Endothelial cell of umbilical vein (primary cell): ENCODE measurements at regions not wholly inside any gene's neighbourhood (a gene's known extent, or its start where the extent isn't known, plus 50 kb on each side); places are given as distances from the start of the nearest gene placed in this dataset.

Experiments used
- CTCF ChIP-seq, 2 donors: IDR thresholded peaks; 1 replicate in 1 of 2; 2 replicates in 1 of 2; pipeline ENCODE4 v1.5.1; 2011; ENCODE audit warnings: low read length in 2 of 2, mild to moderate bottlenecking in 2 of 2, moderate library complexity in 2 of 2, control low read depth in 1 of 2, inconsistent platforms in 1 of 2, low read depth in 1 of 2; ENCODE audit not compliant: insufficient read depth in 1 of 2; ENCODE audit errors: extremely low read depth in 1 of 2
- EZH2 ChIP-seq: IDR thresholded peaks from 2 replicates; pipeline ENCODE4 v1.6.1; 2012; ENCODE audit warnings: borderline replicate concordance, low read depth, mild to moderate bottlenecking, moderate library complexity, low read length, inconsistent platforms; ENCODE audit not compliant: severe bottlenecking
- FOS ChIP-seq: IDR thresholded peaks from 2 replicates; pipeline ENCODE4 v1.6.1; 2011; ENCODE audit warnings: mild to moderate bottlenecking, low read length, moderate library complexity, borderline replicate concordance; ENCODE audit not compliant: insufficient read depth
- JUN ChIP-seq: IDR thresholded peaks from 2 replicates; pipeline ENCODE4 v1.6.1; 2011; ENCODE audit warnings: borderline replicate concordance, low read depth; ENCODE audit not compliant: insufficient read length, insufficient read depth
- MYC ChIP-seq: IDR thresholded peaks from one replicate; pipeline ENCODE4 v1.6.1; 2011; ENCODE audit warnings: mild to moderate bottlenecking, low read depth, low read length
- POLR2A ChIP-seq: IDR thresholded peaks from 2 replicates; pipeline ENCODE4 v1.6.1; 2012; ENCODE audit warnings: low read depth, mild to moderate bottlenecking, control low read depth, low read length
- POLR2AphosphoS5 ChIP-seq: IDR thresholded peaks from 2 replicates; pipeline ENCODE4 v1.6.1; 2012; ENCODE audit warnings: low read depth, mild to moderate bottlenecking, control low read depth, low read length, moderate library complexity; ENCODE audit not compliant: insufficient read depth
- TF ChIP-seq, protein P1 (sequence below): IDR thresholded peaks from 2 replicates; pipeline ENCODE4 v1.6.1; 2011; ENCODE audit not compliant: insufficient read depth, insufficient read length

GRCh38 chr6:126788861-126789365, 329.6 kb upstream of the RSPO3 start:
- TF ChIP-seq CTCF (IDR thresholded peaks at IDR 0.05; ENCODE audit: extremely low read depth in 1 of 2, insufficient read depth in 1 of 2, low read depth in 1 of 2, low read length in 2 of 2) (no peak), POLR2A (no peak), EZH2 (no peak), FOS (no peak), POLR2AphosphoS5 (no peak), JUN (no peak), MYC (no peak)
- TF ChIP-seq, protein P1, sequence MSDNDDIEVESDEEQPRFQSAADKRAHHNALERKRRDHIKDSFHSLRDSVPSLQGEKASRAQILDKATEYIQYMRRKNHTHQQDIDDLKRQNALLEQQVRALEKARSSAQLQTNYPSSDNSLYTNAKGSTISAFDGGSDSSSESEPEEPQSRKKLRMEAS: no peak
